ENCODE measurements at regions not wholly inside any gene's neighbourhood (a gene's known extent, or its start where the extent isn't known, plus 50 kb on each side); places are given as distances from the start of the nearest gene placed in this dataset.
A peak's percentile ranks its signal among the peaks of the same experiment; 100 is the strongest.

DNA sequence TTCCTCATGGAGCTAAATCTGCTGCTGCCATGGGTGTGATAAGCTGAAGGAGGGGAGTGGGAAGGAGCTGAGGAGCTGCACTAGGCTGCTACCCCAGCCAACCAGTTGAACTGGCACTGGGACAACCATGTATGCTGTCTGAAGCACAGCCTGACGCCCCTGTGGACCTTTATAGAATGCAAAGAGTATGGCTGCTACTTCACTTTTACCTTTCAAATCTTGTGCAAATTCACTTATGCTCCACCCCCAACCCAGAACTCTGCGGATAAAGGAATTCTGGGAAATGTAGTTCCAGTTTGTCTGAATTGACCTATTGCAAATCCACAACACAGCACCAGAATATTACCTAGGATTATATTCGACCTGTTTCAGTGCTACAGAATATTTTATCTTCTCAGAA lies 217.4 kb upstream of the SLC35B3 start:
- no peaks in the 10 kb centered on the region for H4K20me1 ChIP-seq (ENCODE audit: insufficient read depth, low read length)
- peaks cover 22% of the 10 kb centered on the region for H3K9me3 ChIP-seq (ENCODE audit: low read length)
- H3K27me3 ChIP-seq (ENCODE audit: control insufficient read depth in 1 of 2, insufficient read depth in 2 of 2, low read length in 2 of 2), result no peaks in the 10 kb centered on the region
- H3K9ac ChIP-seq (ENCODE audit: insufficient read depth, low read depth, low read length), result peak overlapping the region; percentile 69
- peak overlapping the region; percentile 87 for H3K4me2 ChIP-seq (ENCODE audit: low read depth, low read length)
- intact Hi-C loops (cut with micrococcal nuclease; ENCODE audit: unreplicated experiment) (loop anchor here (1.0 to 2.0 kb wide), 2 partner anchors 12 to 96 kb away; no protein-coding TSS in a partner anchor), in situ Hi-C loops (cut with HindIII; ENCODE audit: extremely low pct_ligation_motif_present, low pct_unique_long_range_greater_than_20kb) (no loop called here)
- peaks cover 47% of the 10 kb centered on the region for H3K4me1 ChIP-seq (ENCODE audit: insufficient read depth, low read length)
- ChIA-PET POLR2A (interaction anchor here (1.5 to 1.8 kb wide), 3 partner anchors 16 to 550 kb away, joined by 3 to 5 read pairs (median 5); partner anchors contain the start of gene EEF1E1), CTCF (ENCODE audit: low intra/inter-chr PET ratio, low total read pairs) (no interaction called here)
- peak overlapping the region; percentile 31 to 65 (median 44); a peak in 5 of 6 replicates for H3K4me3 ChIP-seq (replicated peaks in 1 of 3; ENCODE audit: insufficient read depth in 1 of 3, low read depth in 2 of 3, low read length in 3 of 3)
- WGBS (ENCODE audit: low lambda C conversion rate), result 14% methylated on average over 3 of the region's 3 CpGs
- peak overlapping the region; percentile 90 for H3K27ac ChIP-seq (ENCODE audit: extremely low read length, insufficient read depth, low read length)
- BruUV-seq (replicated peaks), result TSS peak; percentile 81
- ATAC-seq (peak; percentile 75), FAIRE-seq (peak; percentile 36), DNase-seq (ENCODE audit: low spot score) (peak; percentile 44)
- no peaks in the 10 kb centered on the region for H3K79me2 ChIP-seq (ENCODE audit: insufficient read depth, low read length)
- peak overlapping the region; percentile 89 for H2AFZ ChIP-seq (ENCODE audit: low read length)
- H3K36me3 ChIP-seq (replicated peaks in 1 of 2; ENCODE audit: control insufficient read depth in 1 of 2, insufficient read depth in 2 of 2, low read length in 2 of 2), result no peaks in the 10 kb centered on the region
- TF ChIP-seq SMARCE1 (IDR thresholded peaks at IDR 0.05; ENCODE audit: borderline replicate concordance) (no peak), GABPA (IDR thresholded peaks at IDR 0.05; ENCODE audit: low read depth, low read length) (no peak), GABPA (CRISPR knock-in tag; IDR thresholded peaks at IDR 0.05; ENCODE audit: low read depth) (0 out of 2 replicates have a peak, but pooled peaks have one; percentile 30), ZXDC (CRISPR knock-in tag; IDR thresholded peaks at IDR 0.05) (no peak), ZNF430 (CRISPR knock-in tag; IDR thresholded peaks at IDR 0.05) (no peak), ZNF737 (CRISPR knock-in tag; IDR thresholded peaks at IDR 0.05; ENCODE audit: borderline replicate concordance) (no peak), ZSCAN30 (CRISPR knock-in tag; IDR thresholded peaks at IDR 0.05) (no peak), NR2C2 (CRISPR knock-in tag; IDR thresholded peaks at IDR 0.05; ENCODE audit: borderline replicate concordance) (peak; percentile 26; the same call in 1 of the 2 replicates), ZC3H13 (CRISPR knock-in tag; IDR thresholded peaks at IDR 0.05) (no peak), FOXO4 (CRISPR knock-in tag; conservative IDR thresholded peaks at IDR 0.05) (no peak), RXRA (CRISPR knock-in tag; IDR thresholded peaks at IDR 0.05) (no peak), HHEX (CRISPR knock-in tag; IDR thresholded peaks at IDR 0.05) (no peak)
- TF ChIP-seq, protein P1, sequence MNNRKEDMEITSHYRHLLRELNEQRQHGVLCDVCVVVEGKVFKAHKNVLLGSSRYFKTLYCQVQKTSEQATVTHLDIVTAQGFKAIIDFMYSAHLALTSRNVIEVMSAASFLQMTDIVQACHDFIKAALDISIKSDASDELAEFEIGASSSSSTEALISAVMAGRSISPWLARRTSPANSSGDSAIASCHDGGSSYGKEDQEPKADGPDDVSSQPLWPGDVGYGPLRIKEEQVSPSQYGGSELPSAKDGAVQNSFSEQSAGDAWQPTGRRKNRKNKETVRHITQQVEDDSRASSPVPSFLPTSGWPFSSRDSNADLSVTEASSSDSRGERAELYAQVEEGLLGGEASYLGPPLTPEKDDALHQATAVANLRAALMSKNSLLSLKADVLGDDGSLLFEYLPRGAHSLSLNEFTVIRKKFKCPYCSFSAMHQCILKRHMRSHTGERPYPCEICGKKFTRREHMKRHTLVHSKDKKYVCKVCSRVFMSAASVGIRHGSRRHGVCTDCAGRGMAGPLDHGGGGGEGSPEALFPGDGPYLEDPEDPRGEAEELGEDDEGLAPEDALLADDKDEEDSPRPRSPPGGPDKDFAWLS (CRISPR knock-in tag; IDR thresholded peaks at IDR 0.05; ENCODE audit: borderline replicate concordance), result no peak

Measured in HepG2 (cell line).